SK-N-SH (cell line): ENCODE measurements at regions not wholly inside any gene's neighbourhood (a gene's known extent, or its start where the extent isn't known, plus 50 kb on each side); places are given as distances from the start of the nearest gene placed in this dataset.

ENCODE experiments used
- MEF2A ChIP-seq: IDR thresholded peaks from 2 replicates; pipeline ENCODE4 v1.4.0; 2012; ENCODE audit warnings: low read depth, borderline replicate concordance
- TEAD4 ChIP-seq: IDR thresholded peaks from 2 replicates; pipeline ENCODE4 v1.4.0; 2012; ENCODE audit warnings: mild to moderate bottlenecking, borderline replicate concordance; ENCODE audit not compliant: insufficient read depth
- TF ChIP-seq, protein P1 (sequence below): fragments of 200-600 bp; sonication (generic); IDR thresholded peaks from 2 replicates; pipeline ENCODE4 v1.6.1; 2017; ENCODE audit warnings: antibody characterized with exemption, mild to moderate bottlenecking, moderate library complexity
- TF ChIP-seq, protein P2 (sequence below): fragments of 150-350 bp; IDR thresholded peaks from 2 replicates; pipeline ENCODE4 v1.6.1; 2016; ENCODE audit warnings: mild to moderate bottlenecking, low read depth, low read length

DNA sequence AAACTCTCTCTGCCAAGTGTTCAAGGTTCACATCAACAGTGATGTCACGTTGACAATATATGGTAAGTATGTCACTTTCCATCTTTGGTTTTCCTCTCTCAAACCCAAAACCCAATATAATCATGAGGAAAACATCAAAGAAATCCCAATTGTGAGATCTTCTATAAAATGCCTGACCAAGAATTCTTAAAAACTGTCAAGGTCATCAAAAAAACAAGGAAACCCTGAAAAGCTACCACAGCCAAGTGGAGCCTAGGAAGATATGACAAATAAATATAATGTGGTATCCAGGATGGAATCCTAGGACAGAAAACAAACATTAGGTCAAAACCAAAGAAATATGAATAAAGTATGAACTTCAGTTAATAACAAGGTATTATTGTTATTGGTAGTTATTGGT is 85.2 kb upstream of the CCDC39 start:
- TF ChIP-seq TEAD4: no peak
- TF ChIP-seq, protein P1, sequence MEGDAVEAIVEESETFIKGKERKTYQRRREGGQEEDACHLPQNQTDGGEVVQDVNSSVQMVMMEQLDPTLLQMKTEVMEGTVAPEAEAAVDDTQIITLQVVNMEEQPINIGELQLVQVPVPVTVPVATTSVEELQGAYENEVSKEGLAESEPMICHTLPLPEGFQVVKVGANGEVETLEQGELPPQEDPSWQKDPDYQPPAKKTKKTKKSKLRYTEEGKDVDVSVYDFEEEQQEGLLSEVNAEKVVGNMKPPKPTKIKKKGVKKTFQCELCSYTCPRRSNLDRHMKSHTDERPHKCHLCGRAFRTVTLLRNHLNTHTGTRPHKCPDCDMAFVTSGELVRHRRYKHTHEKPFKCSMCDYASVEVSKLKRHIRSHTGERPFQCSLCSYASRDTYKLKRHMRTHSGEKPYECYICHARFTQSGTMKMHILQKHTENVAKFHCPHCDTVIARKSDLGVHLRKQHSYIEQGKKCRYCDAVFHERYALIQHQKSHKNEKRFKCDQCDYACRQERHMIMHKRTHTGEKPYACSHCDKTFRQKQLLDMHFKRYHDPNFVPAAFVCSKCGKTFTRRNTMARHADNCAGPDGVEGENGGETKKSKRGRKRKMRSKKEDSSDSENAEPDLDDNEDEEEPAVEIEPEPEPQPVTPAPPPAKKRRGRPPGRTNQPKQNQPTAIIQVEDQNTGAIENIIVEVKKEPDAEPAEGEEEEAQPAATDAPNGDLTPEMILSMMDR: no peak
- TF ChIP-seq MEF2A: no peak
- TF ChIP-seq, protein P2, sequence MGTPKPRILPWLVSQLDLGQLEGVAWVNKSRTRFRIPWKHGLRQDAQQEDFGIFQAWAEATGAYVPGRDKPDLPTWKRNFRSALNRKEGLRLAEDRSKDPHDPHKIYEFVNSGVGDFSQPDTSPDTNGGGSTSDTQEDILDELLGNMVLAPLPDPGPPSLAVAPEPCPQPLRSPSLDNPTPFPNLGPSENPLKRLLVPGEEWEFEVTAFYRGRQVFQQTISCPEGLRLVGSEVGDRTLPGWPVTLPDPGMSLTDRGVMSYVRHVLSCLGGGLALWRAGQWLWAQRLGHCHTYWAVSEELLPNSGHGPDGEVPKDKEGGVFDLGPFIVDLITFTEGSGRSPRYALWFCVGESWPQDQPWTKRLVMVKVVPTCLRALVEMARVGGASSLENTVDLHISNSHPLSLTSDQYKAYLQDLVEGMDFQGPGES: no peak
